ENCODE measurements at regions not wholly inside any gene's neighbourhood (a gene's known extent, or its start where the extent isn't known, plus 50 kb on each side); places are given as distances from the start of the nearest gene placed in this dataset.

GRCh38 chr6:68013780-68014515, 621.1 kb upstream of the ADGRB3 start:
- ATAC-seq (ENCODE audit: low FRiP score): no peak
- no peak for DNase-seq (ENCODE audit: low spot score)

GRCh38 chr6:68012822-68013221, 622.3 kb upstream of the ADGRB3 start:
- DNase-seq (ENCODE audit: low spot score) (no peak), ATAC-seq (ENCODE audit: low FRiP score) (no peak)
- no peak for TF ChIP-seq CTCF (IDR thresholded peaks at IDR 0.05)

More at GRCh38 chr6:68013780-68014515, 621.1 kb upstream of the ADGRB3 start:
- no peak for TF ChIP-seq CTCF (IDR thresholded peaks at IDR 0.05)

GRCh38 chr6:68010936-68011335, 624.1 kb upstream of the ADGRB3 start:
- ATAC-seq (ENCODE audit: low FRiP score): no peak
- no peak for TF ChIP-seq CTCF (IDR thresholded peaks at IDR 0.05)
- no peak for DNase-seq (ENCODE audit: low spot score)

- ATAC-seq (ENCODE audit: low FRiP score): no peak
- no peak for TF ChIP-seq CTCF (IDR thresholded peaks at IDR 0.05)
- no peak for DNase-seq (ENCODE audit: low spot score)
Measured at GRCh38 chr6:68008445-68008844, 626.6 kb upstream of the ADGRB3 start.

- ATAC-seq (ENCODE audit: low FRiP score) (no peak), DNase-seq (ENCODE audit: low spot score) (no peak)
- no peak for TF ChIP-seq CTCF (IDR thresholded peaks at IDR 0.05)
Measured at GRCh38 chr6:68007717-68008116, 627.4 kb upstream of the ADGRB3 start.

- no peak for TF ChIP-seq CTCF (IDR thresholded peaks at IDR 0.05)
- ATAC-seq (ENCODE audit: low FRiP score) (no peak), DNase-seq (ENCODE audit: low spot score) (no peak)
Measured at GRCh38 chr6:67986694-67987232, 648.3 kb upstream of the ADGRB3 start.

- ATAC-seq (ENCODE audit: low FRiP score): no peak
- TF ChIP-seq CTCF (IDR thresholded peaks at IDR 0.05): no peak
- DNase-seq (ENCODE audit: low spot score): no peak
Measured at GRCh38 chr6:67976486-67976885, 658.6 kb upstream of the ADGRB3 start.
